NB4 (cell line): ENCODE measurements at regions not wholly inside any gene's neighbourhood (a gene's known extent, or its start where the extent isn't known, plus 50 kb on each side); places are given as distances from the start of the nearest gene placed in this dataset.
"Not testable (repeated sequence)": the region's sequence is repeated elsewhere in the genome, so short reads cannot be mapped to it uniquely, and the experiment has no call there.

Source experiments
- DNase-seq: peaks from one replicate; pipeline ENCODE4 v3.0.0; 2010; ENCODE audit warnings: low read depth
- H3K4me3 ChIP-seq: one replicate; pipeline ENCODE4 v1.5.1; 2011; ENCODE audit warnings: mild to moderate bottlenecking, low read depth, low read length, moderate library complexity
- MYC ChIP-seq: IDR thresholded peaks from 2 replicates; pipeline ENCODE4 v1.6.1; 2011; ENCODE audit warnings: low read depth, low read length
- POLR2A ChIP-seq: IDR thresholded peaks from 2 replicates; pipeline ENCODE4 v1.6.1; 2011; ENCODE audit warnings: mild to moderate bottlenecking; ENCODE audit not compliant: insufficient read length; ENCODE audit errors: extremely low read depth
- TF ChIP-seq, protein P1 (sequence below): IDR thresholded peaks from 2 replicates; pipeline ENCODE4 v1.6.1; 2011; ENCODE audit warnings: low read depth, low read length
- TF ChIP-seq, protein P2 (sequence below): IDR thresholded peaks from one replicate; pipeline ENCODE4 v1.5.1; 2012; ENCODE audit warnings: low read depth, low read length

DNA sequence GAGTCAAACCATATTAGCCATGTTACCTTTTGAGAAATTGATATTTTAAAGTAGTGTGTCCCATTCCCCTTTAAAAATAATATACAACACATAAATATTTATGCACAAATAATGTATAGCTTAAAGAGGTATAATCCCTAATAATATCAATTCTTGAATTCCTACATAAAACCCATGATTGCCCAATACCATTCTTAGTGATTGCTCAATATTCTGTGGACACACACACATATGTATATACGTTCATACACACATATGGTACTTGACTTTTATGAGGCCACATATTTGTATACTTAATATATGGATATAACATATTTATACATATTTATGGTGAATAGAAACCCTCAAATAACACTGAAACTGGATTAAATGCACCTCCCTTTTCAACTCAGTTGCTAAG is 367.4 kb downstream of the ZBBX start:
- no peak for DNase-seq
- TF ChIP-seq MYC = no peak
- TF ChIP-seq, protein P1, sequence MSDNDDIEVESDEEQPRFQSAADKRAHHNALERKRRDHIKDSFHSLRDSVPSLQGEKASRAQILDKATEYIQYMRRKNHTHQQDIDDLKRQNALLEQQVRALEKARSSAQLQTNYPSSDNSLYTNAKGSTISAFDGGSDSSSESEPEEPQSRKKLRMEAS = no peak
- TF ChIP-seq, protein P2, sequence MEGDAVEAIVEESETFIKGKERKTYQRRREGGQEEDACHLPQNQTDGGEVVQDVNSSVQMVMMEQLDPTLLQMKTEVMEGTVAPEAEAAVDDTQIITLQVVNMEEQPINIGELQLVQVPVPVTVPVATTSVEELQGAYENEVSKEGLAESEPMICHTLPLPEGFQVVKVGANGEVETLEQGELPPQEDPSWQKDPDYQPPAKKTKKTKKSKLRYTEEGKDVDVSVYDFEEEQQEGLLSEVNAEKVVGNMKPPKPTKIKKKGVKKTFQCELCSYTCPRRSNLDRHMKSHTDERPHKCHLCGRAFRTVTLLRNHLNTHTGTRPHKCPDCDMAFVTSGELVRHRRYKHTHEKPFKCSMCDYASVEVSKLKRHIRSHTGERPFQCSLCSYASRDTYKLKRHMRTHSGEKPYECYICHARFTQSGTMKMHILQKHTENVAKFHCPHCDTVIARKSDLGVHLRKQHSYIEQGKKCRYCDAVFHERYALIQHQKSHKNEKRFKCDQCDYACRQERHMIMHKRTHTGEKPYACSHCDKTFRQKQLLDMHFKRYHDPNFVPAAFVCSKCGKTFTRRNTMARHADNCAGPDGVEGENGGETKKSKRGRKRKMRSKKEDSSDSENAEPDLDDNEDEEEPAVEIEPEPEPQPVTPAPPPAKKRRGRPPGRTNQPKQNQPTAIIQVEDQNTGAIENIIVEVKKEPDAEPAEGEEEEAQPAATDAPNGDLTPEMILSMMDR = no peak
- TF ChIP-seq POLR2A = no peak
- H3K4me3 ChIP-seq = no peak overlapping the region

DNA sequence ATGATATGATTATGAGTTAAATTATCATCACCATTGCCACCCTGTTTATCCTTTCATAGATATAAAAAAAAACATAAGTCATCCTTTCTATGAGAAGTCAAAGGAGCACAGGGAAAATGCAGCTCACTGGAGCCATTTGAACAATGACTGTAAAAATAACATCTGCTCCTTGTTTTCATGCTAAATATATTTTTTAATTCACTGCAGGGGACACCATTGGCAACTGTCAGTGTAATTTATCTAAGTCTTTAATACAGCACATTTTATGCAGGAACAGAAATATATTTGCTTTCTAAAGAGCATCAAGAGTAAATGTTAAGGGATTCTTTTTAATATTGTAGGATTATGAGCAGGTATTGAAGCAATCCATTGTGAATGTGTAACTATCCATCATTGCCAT is 371.3 kb downstream of the ZBBX start:
- no peak for TF ChIP-seq POLR2A
- TF ChIP-seq, protein P2 = no peak
- TF ChIP-seq, protein P1 = no peak
- no peak for TF ChIP-seq MYC
- H3K4me3 ChIP-seq = no peak overlapping the region
- no peak for DNase-seq

DNA sequence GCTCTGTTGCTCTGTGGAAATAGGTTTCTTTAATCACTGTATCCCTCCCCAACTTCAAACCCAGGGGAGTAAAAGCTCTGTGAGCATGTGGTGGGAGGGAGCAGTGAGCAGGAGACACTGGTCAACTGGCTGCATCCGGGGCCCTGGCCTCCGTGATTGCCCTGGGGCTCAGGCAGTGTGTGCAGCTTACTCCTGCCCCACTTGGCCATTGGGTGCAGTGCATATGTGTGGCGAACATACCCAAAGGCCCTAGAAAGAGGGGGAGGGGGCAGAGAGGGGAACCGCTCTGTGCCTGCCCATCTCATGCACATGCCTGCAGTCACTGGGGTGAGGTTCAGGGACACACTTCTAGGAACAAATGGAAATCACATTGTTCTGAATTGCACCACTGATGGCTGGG is 378.7 kb downstream of the ZBBX start:
- H3K4me3 ChIP-seq = no peak overlapping the region
- TF ChIP-seq, protein P1 = no peak
- TF ChIP-seq, protein P2 = no peak
- TF ChIP-seq MYC = no peak
- TF ChIP-seq POLR2A = no peak
- DNase-seq = no peak

DNA sequence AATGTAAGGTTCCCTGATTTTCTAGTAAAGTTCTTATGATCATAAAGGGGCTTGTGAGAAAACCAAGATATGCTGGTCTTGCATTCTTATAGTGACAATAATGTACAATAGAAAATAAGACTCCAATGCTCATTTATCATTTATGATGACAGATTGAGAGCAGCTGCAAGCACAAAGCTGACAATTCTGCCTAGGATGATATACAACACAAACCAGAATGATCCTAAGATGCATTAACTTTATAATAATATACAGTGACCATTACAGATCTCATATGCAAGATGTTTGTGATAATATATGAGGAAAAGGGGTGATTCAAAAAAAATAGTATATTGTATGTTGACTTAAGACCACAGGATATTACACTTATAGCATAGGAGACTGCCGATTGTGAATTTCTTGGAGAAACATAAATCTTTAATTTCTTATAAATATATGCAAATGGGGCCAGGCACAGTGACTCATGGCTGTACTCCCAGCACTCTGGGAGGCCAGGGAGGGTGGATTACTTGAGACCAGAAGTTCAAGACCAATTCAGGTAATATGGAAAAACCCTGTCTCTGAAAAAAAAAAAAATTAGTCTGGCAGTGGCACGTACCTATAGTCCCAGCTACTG is 387.0 kb downstream of the ZBBX start:
- TF ChIP-seq, protein P1 = no peak
- no peak for TF ChIP-seq MYC
- TF ChIP-seq, protein P2 = no peak
- no peak for TF ChIP-seq POLR2A
- no peak for DNase-seq
- no peak overlapping the region for H3K4me3 ChIP-seq

DNA sequence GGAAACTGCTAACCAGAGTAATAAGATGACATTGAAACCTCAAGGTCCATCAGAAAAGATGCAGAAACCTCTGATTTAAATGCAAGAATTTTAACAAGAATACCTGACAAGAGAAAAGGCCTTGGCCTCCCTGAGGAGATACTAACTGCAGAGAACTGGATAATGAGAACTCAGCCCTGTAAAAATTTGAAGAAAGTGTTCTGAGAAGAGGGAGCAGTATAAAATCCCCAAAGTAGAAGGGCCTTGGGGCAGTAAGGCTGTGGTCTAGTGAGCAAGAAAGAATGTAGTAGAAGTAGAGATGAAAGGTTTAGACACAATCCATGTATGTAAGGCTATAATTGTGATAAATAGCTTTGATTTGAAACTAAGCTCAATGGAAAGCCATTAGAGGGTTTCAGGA is 394.1 kb downstream of the ZBBX start:
- TF ChIP-seq MYC (no peak), POLR2A (no peak)
- TF ChIP-seq, protein P1 = no peak
- TF ChIP-seq, protein P2 = no peak
- DNase-seq = no peak
- H3K4me3 ChIP-seq = no peak overlapping the region

DNA sequence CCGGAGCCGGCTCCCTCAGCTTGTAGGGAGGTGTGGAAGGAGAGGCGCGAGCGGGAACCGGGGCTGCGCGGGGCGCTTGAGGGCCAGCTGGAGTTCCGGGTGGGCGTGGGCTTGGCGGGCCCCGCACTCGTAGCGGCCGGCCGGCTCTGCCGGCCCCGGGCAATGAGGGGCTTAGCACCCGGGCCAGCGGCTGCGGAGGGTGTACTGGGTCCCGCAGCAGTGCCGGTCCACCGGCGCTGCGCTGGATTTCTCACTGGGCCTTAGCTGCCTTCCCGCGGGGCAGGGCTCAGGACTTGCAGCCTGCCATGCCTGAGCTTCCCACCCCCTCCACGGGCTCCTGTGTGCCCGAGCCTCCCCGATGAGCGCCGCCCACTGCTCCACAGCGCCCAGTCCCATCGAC is 404.3 kb downstream of the ZBBX start:
- not testable (repeated sequence) for H3K4me3 ChIP-seq, DNase-seq

DNA sequence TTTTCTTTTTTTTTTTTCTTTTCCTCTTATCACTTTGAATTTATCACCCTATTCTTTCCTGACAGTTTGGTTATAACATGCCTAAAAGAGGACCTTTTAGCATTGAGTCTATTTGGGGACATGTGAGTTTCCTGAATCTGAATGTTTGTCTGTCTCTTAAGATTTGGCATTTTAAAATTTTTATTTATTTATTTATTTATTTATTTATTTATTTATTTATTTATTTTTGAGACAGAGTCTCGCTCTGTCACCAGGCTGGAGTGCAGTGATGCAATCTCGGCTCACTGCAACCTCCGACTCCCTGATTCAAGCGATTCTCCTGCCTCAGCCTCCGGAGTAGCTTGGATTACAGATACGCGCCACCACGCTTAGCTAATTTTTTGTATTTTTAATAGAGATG is 412.4 kb downstream of the ZBBX start:
- not testable (repeated sequence) for H3K4me3 ChIP-seq, DNase-seq
